ENCODE measurements at regions not wholly inside any gene's neighbourhood (a gene's known extent, or its start where the extent isn't known, plus 50 kb on each side); places are given as distances from the start of the nearest gene placed in this dataset.
"Not testable (repeated sequence)": the region's sequence is repeated elsewhere in the genome, so short reads cannot be mapped to it uniquely, and the experiment has no call there.

- no peak for DNase-seq
Measured at GRCh38 chr15:87493803-87494202, 762.7 kb downstream of the NTRK3 start.

DNA sequence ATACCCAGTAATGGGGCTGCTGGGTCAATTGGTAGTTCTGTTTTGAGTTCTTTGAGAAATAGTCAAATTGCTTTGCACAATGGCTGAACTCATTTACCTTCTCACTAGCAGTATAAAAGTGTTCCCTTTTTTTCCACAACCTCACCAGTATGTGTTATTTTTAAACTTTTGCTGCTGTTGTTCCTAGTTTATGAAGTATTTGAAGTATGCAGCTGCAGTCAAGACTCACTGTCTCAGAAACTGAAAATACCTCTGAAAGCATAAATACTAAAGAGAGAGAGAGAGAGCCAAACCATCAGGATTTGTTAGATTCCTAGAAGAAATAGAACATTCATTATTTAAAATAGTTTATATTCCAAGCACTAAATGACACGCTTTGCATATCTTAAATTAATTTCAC, 764.2 kb downstream of the NTRK3 start:
- no peak for TF ChIP-seq GATA1 (IDR thresholded peaks at IDR 0.05; ENCODE audit: low read depth, low read length)
- no peak for TF ChIP-seq POLR2A (IDR thresholded peaks at IDR 0.05; ENCODE audit: low read length)
- DNase-seq = no peak

More at GRCh38 chr15:87493803-87494202, 762.7 kb downstream of the NTRK3 start:
- TF ChIP-seq POLR2A (IDR thresholded peaks at IDR 0.05; ENCODE audit: low read length) = no peak
- no peak for TF ChIP-seq GATA1 (IDR thresholded peaks at IDR 0.05; ENCODE audit: low read depth, low read length)

DNA sequence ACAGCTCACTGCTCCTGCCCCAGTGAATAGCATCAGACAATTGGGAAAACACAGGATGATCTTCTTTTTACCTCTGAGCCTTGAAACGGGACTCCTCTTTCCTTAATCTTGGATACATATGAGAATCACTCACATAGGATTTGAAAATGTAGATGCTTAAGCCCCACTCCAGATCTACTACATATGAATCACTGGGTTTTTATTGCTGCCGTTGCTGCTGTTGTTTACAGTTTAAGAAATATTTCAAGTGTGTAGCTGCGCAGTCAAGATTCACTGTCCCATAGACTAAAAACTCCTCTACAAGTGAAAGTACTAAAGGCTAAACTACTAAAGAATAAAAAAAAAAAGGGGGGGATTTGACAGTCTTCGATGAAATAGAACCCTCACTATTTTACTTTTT, 765.9 kb downstream of the NTRK3 start:
- no peak for TF ChIP-seq POLR2A (IDR thresholded peaks at IDR 0.05; ENCODE audit: low read length)
- no peak for TF ChIP-seq GATA1 (IDR thresholded peaks at IDR 0.05; ENCODE audit: low read depth, low read length)
- DNase-seq = no peak

GRCh38 chr15:87489902-87490665, 766.5 kb downstream of the NTRK3 start:
- TF ChIP-seq GATA1 (IDR thresholded peaks at IDR 0.05; ENCODE audit: low read depth, low read length) (no peak), POLR2A (IDR thresholded peaks at IDR 0.05; ENCODE audit: low read length) (no peak)

DNA sequence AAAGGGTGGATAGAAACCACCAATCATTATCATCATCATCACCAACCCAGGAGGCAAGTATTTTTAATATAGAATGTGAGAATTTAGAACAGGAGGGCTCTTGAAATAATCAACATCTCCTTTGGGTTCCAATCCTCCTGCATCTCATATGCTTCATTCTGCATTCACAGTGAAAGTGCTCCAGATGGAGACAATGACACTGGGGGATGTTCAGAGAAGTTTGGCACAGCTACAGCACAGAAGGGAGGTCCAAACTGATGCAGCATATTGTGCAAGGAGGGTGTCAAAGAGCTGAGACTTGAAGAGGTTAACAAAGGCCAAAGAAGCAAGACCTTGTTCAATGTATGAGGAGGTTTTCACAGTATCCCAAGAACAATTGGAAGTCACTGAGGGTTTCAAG, 767.1 kb downstream of the NTRK3 start:
- no peak for TF ChIP-seq GATA1 (IDR thresholded peaks at IDR 0.05; ENCODE audit: low read depth, low read length)
- TF ChIP-seq POLR2A (IDR thresholded peaks at IDR 0.05; ENCODE audit: low read length) = no peak
- no peak for DNase-seq

More at GRCh38 chr15:87489902-87490665, 766.5 kb downstream of the NTRK3 start:
- DNase-seq = no peak

DNA sequence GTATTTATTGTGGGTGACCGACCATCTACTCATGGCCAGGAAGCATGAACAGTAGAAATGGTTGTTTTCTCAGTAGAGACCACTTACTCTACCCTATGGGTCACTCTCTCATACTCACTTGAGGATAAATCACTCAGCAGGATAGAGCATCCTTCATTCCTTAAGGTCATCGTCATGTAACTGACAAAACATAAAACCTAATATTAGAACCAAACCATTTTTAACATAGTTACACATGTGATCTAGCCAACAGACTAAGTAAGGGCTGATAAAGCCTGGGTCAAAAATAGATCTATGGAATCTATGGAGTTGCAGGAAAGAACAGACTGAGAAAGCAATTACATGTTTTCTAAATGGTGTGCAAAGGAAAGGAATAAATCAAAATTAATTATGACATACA, 769.1 kb downstream of the NTRK3 start:
- DNase-seq = no peak
- TF ChIP-seq GATA1 (IDR thresholded peaks at IDR 0.05; ENCODE audit: low read depth, low read length) (no peak), POLR2A (IDR thresholded peaks at IDR 0.05; ENCODE audit: low read length) (no peak)

- no peak for DNase-seq
- TF ChIP-seq POLR2A (IDR thresholded peaks at IDR 0.05; ENCODE audit: low read length) = no peak
- TF ChIP-seq GATA1 (IDR thresholded peaks at IDR 0.05; ENCODE audit: low read depth, low read length) = no peak
Measured at GRCh38 chr15:87483468-87483867, 773.1 kb downstream of the NTRK3 start.

GRCh38 chr15:87481126-87481525, 775.4 kb downstream of the NTRK3 start:
- DNase-seq = no peak
- TF ChIP-seq POLR2A (IDR thresholded peaks at IDR 0.05; ENCODE audit: low read length) (no peak), GATA1 (IDR thresholded peaks at IDR 0.05; ENCODE audit: low read depth, low read length) (no peak)

DNA sequence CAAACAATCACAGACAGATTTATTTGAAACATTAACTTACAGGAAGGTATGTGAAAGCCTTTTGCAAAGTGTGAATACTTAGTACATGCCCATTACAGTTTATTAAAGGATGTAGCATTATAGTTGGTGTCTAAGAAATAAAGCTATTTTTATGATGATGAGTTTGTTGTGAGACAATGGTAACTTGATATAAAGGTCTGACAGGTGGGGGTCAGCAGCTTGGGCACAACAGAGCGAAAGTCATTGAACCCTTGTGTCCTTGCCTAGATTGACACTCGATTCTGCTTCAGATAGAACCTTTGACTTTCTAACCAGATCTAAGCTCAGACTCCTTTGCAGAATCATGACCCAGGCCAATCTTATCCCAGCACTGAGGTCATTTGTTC, 777.9 kb downstream of the NTRK3 start:
- DNase-seq = no peak
- TF ChIP-seq POLR2A (IDR thresholded peaks at IDR 0.05; ENCODE audit: low read length) (no peak), GATA1 (IDR thresholded peaks at IDR 0.05; ENCODE audit: low read depth, low read length) (no peak)

DNA sequence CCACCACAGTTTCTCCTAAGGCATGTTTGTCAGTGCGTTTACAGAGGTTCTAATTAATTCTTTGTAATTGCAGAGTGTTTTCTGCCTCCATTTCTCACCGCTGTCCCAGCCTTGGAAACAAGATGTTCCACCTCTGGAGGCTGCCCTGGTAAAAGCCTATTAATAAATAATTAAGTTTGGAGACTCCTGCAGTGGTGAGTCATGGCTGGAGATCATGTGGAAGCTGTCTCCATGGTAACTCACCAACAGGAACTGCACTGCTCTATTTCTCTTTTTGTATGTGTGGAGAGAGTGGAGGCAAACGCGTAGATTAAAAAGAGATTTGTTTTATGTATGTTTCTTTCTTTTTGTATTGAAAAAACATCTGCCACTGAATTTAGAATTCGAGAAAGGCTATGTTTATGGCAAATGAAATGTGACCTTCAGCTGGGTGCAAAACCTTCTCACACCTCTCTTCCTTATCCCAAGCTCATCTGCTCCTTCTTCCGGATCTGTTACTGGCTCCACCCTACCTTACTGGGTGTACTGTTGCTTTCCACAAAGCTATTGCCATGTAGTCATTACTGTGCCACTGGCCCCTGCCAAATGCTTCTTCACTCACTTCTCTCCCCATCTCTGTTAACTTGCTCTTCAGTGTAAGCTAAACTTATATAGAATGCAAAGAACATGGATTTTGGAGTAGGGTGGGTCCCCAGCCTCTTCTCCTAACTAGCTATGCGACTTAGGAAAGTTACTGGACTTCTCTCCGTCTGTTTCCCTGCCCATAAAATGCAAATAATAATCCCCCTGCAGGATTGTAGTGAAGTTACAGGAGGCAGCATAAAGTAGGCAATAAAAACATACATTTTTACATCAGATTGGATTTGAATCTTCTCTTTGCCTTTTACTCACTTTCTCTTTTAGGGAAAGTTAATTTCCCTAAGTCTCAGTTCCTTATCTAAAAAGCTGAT, 778.5 kb downstream of the NTRK3 start:
- TF ChIP-seq POLR2A (IDR thresholded peaks at IDR 0.05; ENCODE audit: low read length) (no peak), GATA1 (IDR thresholded peaks at IDR 0.05; ENCODE audit: low read depth, low read length) (no peak)
- DNase-seq = no peak

DNA sequence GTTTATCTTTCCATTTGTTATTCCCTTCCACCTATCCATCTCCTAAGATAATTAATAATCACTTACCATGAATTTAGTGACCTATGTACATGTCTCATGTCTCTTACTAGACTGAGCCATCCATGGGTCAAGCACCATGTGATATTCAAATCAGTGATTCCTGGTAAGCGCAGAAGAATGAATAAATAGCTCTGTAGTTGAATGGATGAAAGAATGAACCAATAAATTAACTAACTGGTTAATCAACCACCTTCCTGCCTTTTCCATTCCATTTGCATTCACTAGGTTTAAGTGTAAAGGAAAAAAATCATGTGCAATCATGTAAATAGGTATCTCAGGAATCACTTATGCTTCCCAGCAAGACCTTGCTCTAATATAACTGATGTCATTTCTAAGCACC, 779.5 kb downstream of the NTRK3 start:
- TF ChIP-seq POLR2A (IDR thresholded peaks at IDR 0.05; ENCODE audit: low read length) (no peak), GATA1 (IDR thresholded peaks at IDR 0.05; ENCODE audit: low read depth, low read length) (no peak)
- no peak for DNase-seq

- DNase-seq = no peak
- TF ChIP-seq GATA1 (IDR thresholded peaks at IDR 0.05; ENCODE audit: low read depth, low read length) (no peak), POLR2A (IDR thresholded peaks at IDR 0.05; ENCODE audit: low read length) (no peak)
Measured at GRCh38 chr15:87470923-87471322, 785.6 kb downstream of the NTRK3 start.

GRCh38 chr15:87463956-87464355, 792.6 kb downstream of the NTRK3 start:
- not testable (repeated sequence) for DNase-seq

DNA sequence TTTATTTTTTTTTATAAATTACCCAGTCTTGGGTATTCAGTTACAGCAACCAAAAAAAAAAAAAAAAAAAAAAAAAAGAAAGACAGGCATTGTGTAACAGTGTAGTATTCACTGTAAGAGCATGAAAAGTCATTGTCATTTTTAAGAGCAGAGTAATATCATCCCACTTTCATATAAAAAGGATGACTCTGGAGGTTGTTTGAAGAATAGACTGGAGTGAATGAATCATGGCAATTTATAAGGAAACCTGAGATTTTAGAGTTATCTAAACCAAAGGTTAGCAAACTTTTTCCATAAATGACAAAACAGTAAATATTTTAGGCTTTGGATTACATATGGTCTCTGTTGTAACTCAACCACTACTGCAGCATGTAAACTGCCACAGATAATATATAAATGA, 794.9 kb downstream of the NTRK3 start:
- no peak for DNase-seq
- TF ChIP-seq POLR2A (IDR thresholded peaks at IDR 0.05; ENCODE audit: low read length) = no peak
- TF ChIP-seq GATA1 (IDR thresholded peaks at IDR 0.05; ENCODE audit: low read depth, low read length) = no peak
